ENCODE measurements at regions not wholly inside any gene's neighbourhood (a gene's known extent, or its start where the extent isn't known, plus 50 kb on each side); places are given as distances from the start of the nearest gene placed in this dataset.

DNA sequence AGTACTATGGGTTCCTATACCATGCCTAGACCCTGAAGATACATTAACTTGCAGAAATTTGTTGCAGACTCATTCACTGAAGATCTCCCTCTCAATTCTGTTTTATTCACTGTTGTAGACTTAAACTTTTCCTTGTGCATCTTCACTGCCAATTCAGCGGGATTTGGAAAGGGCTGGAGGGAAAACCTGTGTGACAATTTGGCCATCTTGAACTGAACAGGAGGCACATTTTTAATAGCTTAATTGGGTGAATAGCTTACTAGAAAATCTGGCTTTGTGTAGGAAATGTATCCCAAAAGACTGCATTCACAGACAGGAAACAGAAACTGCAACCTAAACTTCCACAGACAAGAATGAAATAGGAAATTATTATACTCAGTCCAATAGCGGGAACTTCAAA is 512.3 kb downstream of the XIRP2 start:
- no peak for TF ChIP-seq EZH2 (IDR thresholded peaks at IDR 0.05; ENCODE audit: low read length)
- TF ChIP-seq, protein P1, sequence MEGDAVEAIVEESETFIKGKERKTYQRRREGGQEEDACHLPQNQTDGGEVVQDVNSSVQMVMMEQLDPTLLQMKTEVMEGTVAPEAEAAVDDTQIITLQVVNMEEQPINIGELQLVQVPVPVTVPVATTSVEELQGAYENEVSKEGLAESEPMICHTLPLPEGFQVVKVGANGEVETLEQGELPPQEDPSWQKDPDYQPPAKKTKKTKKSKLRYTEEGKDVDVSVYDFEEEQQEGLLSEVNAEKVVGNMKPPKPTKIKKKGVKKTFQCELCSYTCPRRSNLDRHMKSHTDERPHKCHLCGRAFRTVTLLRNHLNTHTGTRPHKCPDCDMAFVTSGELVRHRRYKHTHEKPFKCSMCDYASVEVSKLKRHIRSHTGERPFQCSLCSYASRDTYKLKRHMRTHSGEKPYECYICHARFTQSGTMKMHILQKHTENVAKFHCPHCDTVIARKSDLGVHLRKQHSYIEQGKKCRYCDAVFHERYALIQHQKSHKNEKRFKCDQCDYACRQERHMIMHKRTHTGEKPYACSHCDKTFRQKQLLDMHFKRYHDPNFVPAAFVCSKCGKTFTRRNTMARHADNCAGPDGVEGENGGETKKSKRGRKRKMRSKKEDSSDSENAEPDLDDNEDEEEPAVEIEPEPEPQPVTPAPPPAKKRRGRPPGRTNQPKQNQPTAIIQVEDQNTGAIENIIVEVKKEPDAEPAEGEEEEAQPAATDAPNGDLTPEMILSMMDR (optimal IDR thresholded peaks at IDR 0.05 in 1 of 3, IDR thresholded peaks at IDR 0.05 in 1 of 3, conservative IDR thresholded peaks at IDR 0.05 in 1 of 3; ENCODE audit: extremely low read depth in 1 of 3, insufficient read depth in 2 of 3, low read length in 3 of 3): no peak

All from keratinocyte (primary cell).